ENCODE measurements at regions not wholly inside any gene's neighbourhood (a gene's known extent, or its start where the extent isn't known, plus 50 kb on each side); places are given as distances from the start of the nearest gene placed in this dataset.

- TF ChIP-seq MAX (IDR thresholded peaks at IDR 0.05; ENCODE audit: low read depth) = no peak
- TF ChIP-seq TEAD4 (IDR thresholded peaks at IDR 0.05; ENCODE audit: borderline replicate concordance, insufficient read depth) = no peak
- no peak for TF ChIP-seq PBX3 (IDR thresholded peaks at IDR 0.05)
- TF ChIP-seq YY1 (IDR thresholded peaks at IDR 0.05; ENCODE audit: low read depth) = no peak
- no peak for TF ChIP-seq TAF1 (IDR thresholded peaks at IDR 0.05; ENCODE audit: borderline replicate concordance, low read depth, low read length)
These were observed 132.8 kb upstream of the CDH4 start (continued) for GRCh38 chr20:61119273-61119672.

- Histone ChIP-seq H4K20me1 (ENCODE audit: insufficient read depth) (no peaks in the 10 kb centered on the region), H3K79me2 (ENCODE audit: insufficient read depth) (no peaks in the 10 kb centered on the region), H3K4me3 (ENCODE audit: low read depth in 2 of 2, low read length in 1 of 2) (no peak overlapping the region), H3K27ac (ENCODE audit: low read depth in 2 of 2, low read length in 1 of 2) (no peak overlapping the region), H3K9me2 (no peaks in the 10 kb centered on the region), H3K9ac (no peak overlapping the region), H3K4me2 (no peak overlapping the region), H3K4me1 (ENCODE audit: control insufficient read depth in 1 of 2, insufficient read depth in 2 of 2, low read depth in 1 of 2, low read length in 1 of 2) (no peaks in the 10 kb centered on the region), H3K9me3 (no peaks in the 10 kb centered on the region), H3K27me3 (ENCODE audit: insufficient read depth) (no peaks in the 10 kb centered on the region), H3F3A (replicated peaks; ENCODE audit: insufficient read depth) (no peaks in the 10 kb centered on the region), H3K36me3 (replicated peaks in 1 of 2; ENCODE audit: control insufficient read depth in 1 of 2, insufficient read depth in 2 of 2, low read length in 1 of 2) (no peaks in the 10 kb centered on the region), H2AFZ (ENCODE audit: low read depth) (no peak overlapping the region)
- no peak for TF ChIP-seq FOSL2 (IDR thresholded peaks at IDR 0.05; ENCODE audit: borderline replicate concordance, low read depth)
- TF ChIP-seq CHD2 (IDR thresholded peaks at IDR 0.05; ENCODE audit: low read length, partially characterized antibody) = no peak
- TF ChIP-seq MXI1 (IDR thresholded peaks at IDR 0.05; ENCODE audit: low read depth, low read length) = no peak
- no peak for TF ChIP-seq CTCF (IDR thresholded peaks at IDR 0.05)
- TF ChIP-seq EZH2phosphoT487 (IDR thresholded peaks at IDR 0.05; ENCODE audit: borderline replicate concordance, low read depth) = no peak
- no peak for TF ChIP-seq TEAD4 (IDR thresholded peaks at IDR 0.05; ENCODE audit: borderline replicate concordance, insufficient read depth)
- no peak for TF ChIP-seq USF1 (IDR thresholded peaks at IDR 0.05; ENCODE audit: borderline replicate concordance, low read depth)
- DNase-seq = no peak
- POLR2A ChIA-PET = no interaction called here
- CTCF ChIA-PET = interaction anchor here (0.8 to 4.5 kb wide), 3 partner anchors 8 to 915 kb away, joined by 3 to 30 read pairs (median 4); no protein-coding TSS in a partner anchor
- WGBS (ENCODE audit: low lambda C conversion rate) = 40% methylated on average over 12 of the region's 12 CpGs
These were observed 132.2 kb upstream of the CDH4 start for GRCh38 chr20:61119794-61120410.

Data from SK-N-SH (cell line).